OCI-LY1 (cell line): ENCODE measurements at regions not wholly inside any gene's neighbourhood (a gene's known extent, or its start where the extent isn't known, plus 50 kb on each side); places are given as distances from the start of the nearest gene placed in this dataset.
"Not testable (repeated sequence)": the region's sequence is repeated elsewhere in the genome, so short reads cannot be mapped to it uniquely, and the experiment has no call there.

ENCODE experiments used
- EZH2 ChIP-seq: fragments of 200-600 bp; sonication (generic), shearing (Covaris generic); IDR thresholded peaks from 2 replicates; pipeline ENCODE4 v1.8.0; 2017; ENCODE audit warnings: borderline replicate concordance, mixed run types, mild to moderate bottlenecking, antibody characterized with exemption, low read length, moderate library complexity, mixed read lengths
- TF ChIP-seq, protein P1 (sequence below): fragments of 200-600 bp; sonication (generic), shearing (Covaris generic); IDR thresholded peaks from 2 replicates; pipeline ENCODE4 v1.5.1; 2017; ENCODE audit warnings: mild to moderate bottlenecking, antibody characterized with exemption, low read length, moderate library complexity, mixed read lengths

DNA sequence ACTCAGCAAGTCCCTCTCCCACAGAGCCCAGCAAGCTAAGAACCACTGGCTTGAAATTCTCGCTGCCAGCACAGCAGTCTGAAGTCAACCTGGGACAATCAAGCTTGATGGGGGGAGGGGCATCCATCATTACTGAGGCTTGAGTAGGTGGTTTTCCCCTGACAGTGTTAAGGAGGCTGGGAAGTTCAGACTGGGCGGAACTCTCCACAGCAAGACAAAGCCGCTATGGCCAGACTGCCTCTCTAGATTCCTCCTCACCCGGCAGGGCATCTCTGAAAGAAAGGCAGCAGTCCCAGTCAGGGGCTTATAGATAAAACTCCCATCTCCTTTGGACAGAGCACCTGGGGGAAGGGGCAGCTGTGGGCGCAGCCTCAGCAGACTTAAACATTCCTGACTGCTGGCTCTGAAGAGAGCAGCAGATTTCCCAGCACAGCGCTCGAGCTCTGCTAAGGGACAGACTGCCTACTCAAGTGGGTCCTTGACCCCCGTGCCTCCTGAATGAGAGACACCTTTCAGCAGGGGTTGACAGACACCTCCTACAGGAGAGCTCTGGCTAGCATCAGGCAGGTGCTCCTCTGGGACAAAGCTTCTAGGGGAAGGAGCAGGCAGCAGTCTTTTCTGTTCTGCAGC lies 188.4 kb downstream of the PCTP start:
- TF ChIP-seq, protein P1, sequence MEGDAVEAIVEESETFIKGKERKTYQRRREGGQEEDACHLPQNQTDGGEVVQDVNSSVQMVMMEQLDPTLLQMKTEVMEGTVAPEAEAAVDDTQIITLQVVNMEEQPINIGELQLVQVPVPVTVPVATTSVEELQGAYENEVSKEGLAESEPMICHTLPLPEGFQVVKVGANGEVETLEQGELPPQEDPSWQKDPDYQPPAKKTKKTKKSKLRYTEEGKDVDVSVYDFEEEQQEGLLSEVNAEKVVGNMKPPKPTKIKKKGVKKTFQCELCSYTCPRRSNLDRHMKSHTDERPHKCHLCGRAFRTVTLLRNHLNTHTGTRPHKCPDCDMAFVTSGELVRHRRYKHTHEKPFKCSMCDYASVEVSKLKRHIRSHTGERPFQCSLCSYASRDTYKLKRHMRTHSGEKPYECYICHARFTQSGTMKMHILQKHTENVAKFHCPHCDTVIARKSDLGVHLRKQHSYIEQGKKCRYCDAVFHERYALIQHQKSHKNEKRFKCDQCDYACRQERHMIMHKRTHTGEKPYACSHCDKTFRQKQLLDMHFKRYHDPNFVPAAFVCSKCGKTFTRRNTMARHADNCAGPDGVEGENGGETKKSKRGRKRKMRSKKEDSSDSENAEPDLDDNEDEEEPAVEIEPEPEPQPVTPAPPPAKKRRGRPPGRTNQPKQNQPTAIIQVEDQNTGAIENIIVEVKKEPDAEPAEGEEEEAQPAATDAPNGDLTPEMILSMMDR = not testable (repeated sequence)
- not testable (repeated sequence) for TF ChIP-seq EZH2
